HCT116 (cell line): ENCODE measurements at regions not wholly inside any gene's neighbourhood (a gene's known extent, or its start where the extent isn't known, plus 50 kb on each side); places are given as distances from the start of the nearest gene placed in this dataset.

ENCODE experiments used
- ATAC-seq: fragments of 200-7000 bp; cut with Tn5 transposase; 2 replicates; pipeline ENCODE4 v1.9.1; 2020; ENCODE audit warnings: mild to moderate bottlenecking, moderate library complexity
- BruUV-seq: library from RNA; stranded (reverse); fragments of 400-500 nt; replicated peaks from 2 replicates; lab custom pipeline; 2021; lab: Mats Ljungman, UMichigan
- CTCF ChIA-PET: fragments of 300-600 bp; sonication (Branson Sonifier 250); formaldehyde crosslinking; loops from one replicate; lab custom pipeline; 2021; ENCODE audit warnings: antibody characterized with exemption; lab: Charles Lee
- POLR2A ChIA-PET: fragments of 300-600, 350-600 bp; sonication (Branson Sonifier 250); formaldehyde crosslinking; loops from one replicate; lab custom pipeline; 2021; ENCODE audit warnings: antibody characterized with exemption; lab: Charles Lee
- RAD21 ChIA-PET, 2 experiments: fragments of 300-600 bp; sonication (Branson Sonifier 250); formaldehyde crosslinking; loops; one replicate each; lab custom pipeline; 2023; ENCODE audit warnings: low total read pairs in 2 of 2; ENCODE audit not compliant: uncharacterized antibody in 2 of 2, unreplicated experiment in 2 of 2, low non-redundant PET in 1 of 2; lab: Charles Lee
- DNase-seq: peaks from one replicate; pipeline ENCODE4 v3.0.0-alpha.2; 2010; ENCODE audit warnings: low read depth, low spot score
- H2AFZ ChIP-seq: fragments of 200-600 bp; shearing (Covaris generic), sonication (generic); 2 replicates; pipeline ENCODE4 v1.6.1; 2017; ENCODE audit warnings: low read depth, mixed run types, mixed read lengths, antibody characterized with exemption, low read length; ENCODE audit not compliant: poor library complexity, severe bottlenecking
- H3K27ac ChIP-seq: 2 replicates; pipeline ENCODE4 v1.5.1; 2012; ENCODE audit warnings: low read depth, low read length
- H3K27me3 ChIP-seq: fragments of 200-600 bp; sonication (generic); 2 replicates; pipeline ENCODE4 v1.6.1; 2016; ENCODE audit warnings: mixed run types, low read length, mixed read lengths; ENCODE audit not compliant: insufficient read depth
- H3K36me3 ChIP-seq, 2 experiments: fragments of 200-500 bp in 1 of 2; fragments of 200-600 bp in 1 of 2; sonication (Bioruptor generic) in 1 of 2; sonication (generic) in 1 of 2; 2 replicates each; pipeline versions ENCODE4 v1.5.1 to v1.6.1; 2014 to 2016; ENCODE audit warnings: low read length in 2 of 2, inconsistent platforms in 1 of 2, mixed read lengths in 1 of 2, mixed run types in 1 of 2; ENCODE audit not compliant: insufficient read depth in 2 of 2, control insufficient read depth in 1 of 2
- H3K4me1 ChIP-seq, 2 experiments: fragments of 200-600 bp in 1 of 2; sonication (generic) in 1 of 2; 2 replicates each; pipeline versions ENCODE4 v1.5.1 to v1.6.1; 2012 to 2017; ENCODE audit warnings: low read length in 2 of 2, inconsistent platforms in 1 of 2, mild to moderate bottlenecking in 1 of 2, mixed read lengths in 1 of 2, mixed run types in 1 of 2, moderate library complexity in 1 of 2; ENCODE audit not compliant: insufficient read depth in 2 of 2, control insufficient read depth in 1 of 2
- H3K4me2 ChIP-seq: fragments of 200-600 bp; sonication (generic); 2 replicates; pipeline ENCODE4 v1.6.1; 2017; ENCODE audit warnings: mixed run types, low read length, mixed read lengths
- H3K4me3 ChIP-seq, 2 experiments: fragments of 200-600 bp in 1 of 2; sonication (generic) in 1 of 2; replicated peaks in 1 of 2; 2 replicates each; pipeline ENCODE4 v1.5.1; 2011 to 2016; ENCODE audit warnings: low read length in 2 of 2, control low read depth in 1 of 2, low read depth in 1 of 2, mild to moderate bottlenecking in 1 of 2, mixed read lengths in 1 of 2, mixed run types in 1 of 2
- H3K79me2 ChIP-seq: fragments of 200-600 bp; sonication (generic); 2 replicates; pipeline ENCODE4 v1.6.1; 2017; ENCODE audit warnings: mild to moderate bottlenecking, mixed run types, low read length, moderate library complexity, mixed read lengths; ENCODE audit not compliant: insufficient read depth
- H3K9ac ChIP-seq: fragments of 200-600 bp; sonication (generic); 2 replicates; pipeline ENCODE4 v1.6.1; 2016; ENCODE audit warnings: low read length, mixed read lengths
- H3K9me2 ChIP-seq: fragments of 200-600 bp; sonication (generic), shearing (Covaris generic); 2 replicates; pipeline ENCODE4 v1.6.1; 2017; ENCODE audit warnings: mixed run types, mild to moderate bottlenecking, moderate library complexity; ENCODE audit not compliant: insufficient read depth
- H3K9me3 ChIP-seq, 2 experiments: fragments of 200-500 bp in 1 of 2; fragments of 200-600 bp in 1 of 2; sonication (Bioruptor generic) in 1 of 2; sonication (generic) in 1 of 2; 2 replicates each; pipeline ENCODE4 v1.6.1; 2014 to 2017; ENCODE audit warnings: low read length in 2 of 2, mixed read lengths in 2 of 2, inconsistent platforms in 1 of 2, low read depth in 1 of 2, mild to moderate bottlenecking in 1 of 2, mixed run types in 1 of 2, moderate library complexity in 1 of 2; ENCODE audit not compliant: control insufficient read depth in 1 of 2, insufficient read depth in 1 of 2
- H4K20me1 ChIP-seq: fragments of 200-600 bp; sonication (generic), shearing (Covaris generic); 2 replicates; pipeline ENCODE4 v1.6.1; 2017; ENCODE audit warnings: mixed run types, mild to moderate bottlenecking, moderate library complexity; ENCODE audit not compliant: insufficient read depth
- CBX3 ChIP-seq: IDR thresholded peaks from 2 replicates; pipeline ENCODE4 v1.6.1; 2012; ENCODE audit warnings: low read depth
- CEBPB ChIP-seq: IDR thresholded peaks from 2 replicates; pipeline ENCODE4 v1.6.1; 2012; ENCODE audit warnings: low read depth
- EGR1 ChIP-seq: IDR thresholded peaks from 2 replicates; pipeline ENCODE4 v1.6.1; 2012; ENCODE audit warnings: low read depth
- ELF1 ChIP-seq: IDR thresholded peaks from 2 replicates; pipeline ENCODE4 v1.6.1; 2012; ENCODE audit warnings: low read depth, borderline replicate concordance
- EZH2 ChIP-seq: fragments of 200-600 bp; sonication (generic); IDR thresholded peaks from 2 replicates; pipeline ENCODE4 v1.6.1; 2017; ENCODE audit warnings: antibody characterized with exemption, mixed run types
- EZH2phosphoT487 ChIP-seq: fragments of 200-600 bp; IDR thresholded peaks from 2 replicates; pipeline ENCODE4 v1.6.1; 2018; ENCODE audit warnings: antibody characterized with exemption, borderline replicate concordance
- JUND ChIP-seq: IDR thresholded peaks from 2 replicates; pipeline ENCODE4 v1.6.1; 2012
- POLR2A ChIP-seq: IDR thresholded peaks from 2 replicates; pipeline ENCODE4 v1.7.0; 2011; ENCODE audit warnings: borderline replicate concordance; ENCODE audit not compliant: insufficient read depth, insufficient read length; ENCODE audit errors: extremely low read depth
- POLR2AphosphoS5 ChIP-seq: IDR thresholded peaks from 2 replicates; pipeline ENCODE4 v1.6.1; 2011; ENCODE audit warnings: mild to moderate bottlenecking, low read depth, low read length, moderate library complexity
- RAD21 ChIP-seq: IDR thresholded peaks from 2 replicates; pipeline ENCODE4 v1.6.1; 2012; ENCODE audit warnings: low read depth, mild to moderate bottlenecking
- SIN3A ChIP-seq: IDR thresholded peaks from 2 replicates; pipeline ENCODE4 v1.6.1; 2012; ENCODE audit warnings: low read depth
- SP1 ChIP-seq: IDR thresholded peaks from 2 replicates; pipeline ENCODE4 v1.6.1; 2012; ENCODE audit warnings: low read depth
- SRF ChIP-seq: IDR thresholded peaks from 2 replicates; pipeline ENCODE4 v1.6.1; 2012; ENCODE audit warnings: low read depth
- TCF7L2 ChIP-seq: IDR thresholded peaks from 2 replicates; pipeline ENCODE4 v1.7.0; 2011; ENCODE audit warnings: borderline replicate concordance, inconsistent platforms; ENCODE audit not compliant: insufficient read depth, insufficient read length; ENCODE audit errors: extremely low read depth
- YY1 ChIP-seq: IDR thresholded peaks from 2 replicates; pipeline ENCODE4 v1.6.1; 2011; ENCODE audit warnings: low read length, low read depth, moderate library complexity, mild to moderate bottlenecking; ENCODE audit not compliant: insufficient replicate concordance; ENCODE audit errors: extremely low read depth
- ZNF274 ChIP-seq: fragments of 200-500 bp; sonication (Bioruptor generic); IDR thresholded peaks from 2 replicates; pipeline ENCODE4 v1.6.1; 2014; ENCODE audit warnings: mild to moderate bottlenecking, low read depth, low read length, inconsistent platforms
- intact Hi-C: fragments of 100-400 bp; cut with micrococcal nuclease; formaldehyde crosslinking; loops from 2 replicates; pipeline ENCODE4 v1.10.0; 2022
- TF ChIP-seq, protein P1 (sequence below): IDR thresholded peaks from 2 replicates; pipeline ENCODE4 v1.6.1; 2011; ENCODE audit warnings: mild to moderate bottlenecking, low read length, moderate library complexity; ENCODE audit not compliant: insufficient replicate concordance; ENCODE audit errors: extremely low read depth
- TF ChIP-seq, protein P2 (sequence below): IDR thresholded peaks from 2 replicates; pipeline ENCODE4 v1.6.1; 2012
- TF ChIP-seq, protein P3 (sequence below), 3 experiments: fragments of 200-600 bp in 1 of 3; sonication (generic) in 1 of 3; IDR thresholded peaks in 2 of 3; conservative IDR thresholded peaks in 1 of 3; 2 replicates each; pipeline ENCODE4 v1.5.1; 2012 to 2017; ENCODE audit warnings: low read depth in 2 of 3, low read length in 2 of 3, antibody characterized with exemption in 1 of 3, borderline replicate concordance in 1 of 3, control low read depth in 1 of 3, mild to moderate bottlenecking in 1 of 3, mixed read lengths in 1 of 3, mixed run types in 1 of 3, moderate library complexity in 1 of 3; ENCODE audit not compliant: insufficient read depth in 1 of 3

DNA sequence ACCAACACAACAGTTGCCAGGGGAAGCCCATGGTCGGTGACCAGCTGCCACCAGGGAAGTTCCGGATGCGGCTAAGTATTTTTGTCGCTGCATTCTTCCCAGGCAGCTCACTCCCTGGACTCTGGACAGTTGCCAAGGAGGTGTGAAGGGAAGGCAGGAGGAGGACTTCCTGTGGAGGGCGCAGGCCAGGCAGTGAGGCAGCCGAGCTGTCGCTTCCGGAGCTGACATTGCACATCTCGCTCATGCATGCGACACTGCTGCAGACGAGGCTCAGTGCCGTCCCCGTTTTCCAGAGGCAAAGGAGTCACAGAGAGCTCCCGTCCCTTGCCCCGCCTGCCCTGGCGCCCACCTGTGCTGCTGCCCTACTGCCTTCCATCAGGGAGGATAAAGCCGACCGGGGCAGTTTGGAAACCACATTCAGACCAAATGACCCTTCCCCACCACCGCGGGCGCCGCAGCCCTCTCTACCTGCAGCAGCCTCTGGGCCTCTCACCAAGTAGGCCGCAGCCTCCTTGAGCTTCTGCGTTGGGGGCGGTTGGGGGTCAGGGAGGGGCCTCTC, 81.4 kb downstream of the NENF start:
- H2AFZ ChIP-seq: peak overlapping the region; percentile 73
- intact Hi-C loops: no loop called here
- ATAC-seq (peak; percentile 70), DNase-seq (peak; percentile 78)
- peak overlapping the region; percentile 10 for H3K27ac ChIP-seq
- peaks cover 5% of the 10 kb centered on the region; the same call in 1 of the 2 replicates for H3K27me3 ChIP-seq
- H3K4me3 ChIP-seq: peak overlapping the region; percentile 21 to 47
- H3K9me2 ChIP-seq: no peaks in the 10 kb centered on the region
- peak overlapping the region; percentile 61 for H3K9ac ChIP-seq
- no peaks in the 10 kb centered on the region for H3K36me3 ChIP-seq
- H4K20me1 ChIP-seq: no peaks in the 10 kb centered on the region
- RAD21 ChIA-PET: interaction anchor here in 1 of 2 experiments (1.9 kb wide), 1 partner anchor 36 kb away, joined by 4 read pairs; no protein-coding TSS in a partner anchor
- no TSS peak for BruUV-seq
- TF ChIP-seq POLR2AphosphoS5 (peak; percentile 73), EZH2 (no peak), EGR1 (no peak), SRF (no peak), SP1 (peak; percentile 41; the same call in 1 of the 2 replicates), SIN3A (no peak), TCF7L2 (no peak), RAD21 (no peak), CEBPB (no peak), CBX3 (peak; percentile 65; the same call in 1 of the 2 replicates), POLR2A (no peak), YY1 (peak; percentile 21), EZH2phosphoT487 (no peak), ZNF274 (no peak), JUND (peak; percentile 37; the same call in 1 of the 2 replicates), ELF1 (no peak; the same call in 1 of the 2 replicates)
- TF ChIP-seq, protein P1, sequence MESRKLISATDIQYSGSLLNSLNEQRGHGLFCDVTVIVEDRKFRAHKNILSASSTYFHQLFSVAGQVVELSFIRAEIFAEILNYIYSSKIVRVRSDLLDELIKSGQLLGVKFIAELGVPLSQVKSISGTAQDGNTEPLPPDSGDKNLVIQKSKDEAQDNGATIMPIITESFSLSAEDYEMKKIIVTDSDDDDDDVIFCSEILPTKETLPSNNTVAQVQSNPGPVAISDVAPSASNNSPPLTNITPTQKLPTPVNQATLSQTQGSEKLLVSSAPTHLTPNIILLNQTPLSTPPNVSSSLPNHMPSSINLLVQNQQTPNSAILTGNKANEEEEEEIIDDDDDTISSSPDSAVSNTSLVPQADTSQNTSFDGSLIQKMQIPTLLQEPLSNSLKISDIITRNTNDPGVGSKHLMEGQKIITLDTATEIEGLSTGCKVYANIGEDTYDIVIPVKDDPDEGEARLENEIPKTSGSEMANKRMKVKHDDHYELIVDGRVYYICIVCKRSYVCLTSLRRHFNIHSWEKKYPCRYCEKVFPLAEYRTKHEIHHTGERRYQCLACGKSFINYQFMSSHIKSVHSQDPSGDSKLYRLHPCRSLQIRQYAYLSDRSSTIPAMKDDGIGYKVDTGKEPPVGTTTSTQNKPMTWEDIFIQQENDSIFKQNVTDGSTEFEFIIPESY: no peak
- TF ChIP-seq, protein P2, sequence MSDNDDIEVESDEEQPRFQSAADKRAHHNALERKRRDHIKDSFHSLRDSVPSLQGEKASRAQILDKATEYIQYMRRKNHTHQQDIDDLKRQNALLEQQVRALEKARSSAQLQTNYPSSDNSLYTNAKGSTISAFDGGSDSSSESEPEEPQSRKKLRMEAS: peak; percentile 96
- TF ChIP-seq, protein P3, sequence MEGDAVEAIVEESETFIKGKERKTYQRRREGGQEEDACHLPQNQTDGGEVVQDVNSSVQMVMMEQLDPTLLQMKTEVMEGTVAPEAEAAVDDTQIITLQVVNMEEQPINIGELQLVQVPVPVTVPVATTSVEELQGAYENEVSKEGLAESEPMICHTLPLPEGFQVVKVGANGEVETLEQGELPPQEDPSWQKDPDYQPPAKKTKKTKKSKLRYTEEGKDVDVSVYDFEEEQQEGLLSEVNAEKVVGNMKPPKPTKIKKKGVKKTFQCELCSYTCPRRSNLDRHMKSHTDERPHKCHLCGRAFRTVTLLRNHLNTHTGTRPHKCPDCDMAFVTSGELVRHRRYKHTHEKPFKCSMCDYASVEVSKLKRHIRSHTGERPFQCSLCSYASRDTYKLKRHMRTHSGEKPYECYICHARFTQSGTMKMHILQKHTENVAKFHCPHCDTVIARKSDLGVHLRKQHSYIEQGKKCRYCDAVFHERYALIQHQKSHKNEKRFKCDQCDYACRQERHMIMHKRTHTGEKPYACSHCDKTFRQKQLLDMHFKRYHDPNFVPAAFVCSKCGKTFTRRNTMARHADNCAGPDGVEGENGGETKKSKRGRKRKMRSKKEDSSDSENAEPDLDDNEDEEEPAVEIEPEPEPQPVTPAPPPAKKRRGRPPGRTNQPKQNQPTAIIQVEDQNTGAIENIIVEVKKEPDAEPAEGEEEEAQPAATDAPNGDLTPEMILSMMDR (IDR thresholded peaks at IDR 0.05 in 2 of 3, conservative IDR thresholded peaks at IDR 0.05 in 1 of 3; ENCODE audit: borderline replicate concordance in 1 of 3, insufficient read depth in 1 of 3, low read depth in 2 of 3, low read length in 2 of 3): 0 out of 6 replicates have a peak, but pooled peaks of 1 of the 3 experiments have one; percentile 26
- POLR2A ChIA-PET: interaction anchor here (1.2 to 1.4 kb wide), 2 partner anchors 16 to 94 kb away, joined by 5 read pairs; partner anchors contain the start of gene ATF3
- no peaks in the 10 kb centered on the region for H3K9me3 ChIP-seq
- no peaks in the 10 kb centered on the region for H3K79me2 ChIP-seq
- CTCF ChIA-PET: interaction anchor here (1.1 kb wide), 1 partner anchor 37 kb away, joined by 7 read pairs; no protein-coding TSS in a partner anchor
- peaks cover 18 to 26% of the 10 kb centered on the region in 2 experiments for H3K4me1 ChIP-seq
- peak overlapping the region; percentile 88 for H3K4me2 ChIP-seq
